ENCODE measurements at regions not wholly inside any gene's neighbourhood (a gene's known extent, or its start where the extent isn't known, plus 50 kb on each side); places are given as distances from the start of the nearest gene placed in this dataset.
"Not testable (repeated sequence)": the region's sequence is repeated elsewhere in the genome, so short reads cannot be mapped to it uniquely, and the experiment has no call there.

- no peak overlapping the region for H3K4me3 ChIP-seq
- no peak overlapping the region for H3K27ac ChIP-seq
- no peak for TF ChIP-seq POLR2A (IDR thresholded peaks at IDR 0.05)
- TF ChIP-seq POLR2AphosphoS5 (IDR thresholded peaks at IDR 0.05): no peak
- H3K36me3 ChIP-seq: no peaks in the 10 kb centered on the region
- intact Hi-C loops (cut with DNase I; ENCODE audit: low total_unique reads): no loop called here
- no peaks in the 10 kb centered on the region for H3K4me1 ChIP-seq
- peaks cover 0 to 3% of the 10 kb centered on the region in 2 donors for H3K9me3 ChIP-seq
- no peaks in the 10 kb centered on the region for H3K27me3 ChIP-seq
- DNase-seq (ENCODE audit: low spot score in 2 of 2): no peak
These were observed 364.0 kb upstream of the KCND2 start for GRCh38 chr7:119908948-119909347.

GRCh38 chr7:119914119-119914518, 358.9 kb upstream of the KCND2 start:
- intact Hi-C loops (cut with DNase I; ENCODE audit: low total_unique reads); H3K27me3 ChIP-seq; H3K27ac ChIP-seq; H3K4me3 ChIP-seq; DNase-seq (ENCODE audit: low spot score in 2 of 2); H3K9me3 ChIP-seq; H3K36me3 ChIP-seq; H3K4me1 ChIP-seq: not testable (repeated sequence)

GRCh38 chr7:119916501-119916900, 356.5 kb upstream of the KCND2 start:
- TF ChIP-seq POLR2A (IDR thresholded peaks at IDR 0.05): no peak
- intact Hi-C loops (cut with DNase I; ENCODE audit: low total_unique reads): no loop called here
- H3K4me3 ChIP-seq: no peak overlapping the region

GRCh38 chr7:119918185-119918584, 354.8 kb upstream of the KCND2 start:
- Histone ChIP-seq H3K27me3 (no peaks in the 10 kb centered on the region), H3K9me3 (peaks cover 0 to 5% of the 10 kb centered on the region in 2 donors), H3K4me1 (no peaks in the 10 kb centered on the region), H3K4me3 (no peak overlapping the region), H3K27ac (no peak overlapping the region), H3K36me3 (no peaks in the 10 kb centered on the region)
- TF ChIP-seq CTCF (IDR thresholded peaks at IDR 0.05): no peak
- TF ChIP-seq POLR2A (IDR thresholded peaks at IDR 0.05): no peak
- TF ChIP-seq POLR2AphosphoS5 (IDR thresholded peaks at IDR 0.05): no peak
- no peak for DNase-seq (ENCODE audit: low spot score in 2 of 2)
- intact Hi-C loops (cut with DNase I; ENCODE audit: low total_unique reads): no loop called here

More at GRCh38 chr7:119916501-119916900, 356.5 kb upstream of the KCND2 start:
- DNase-seq (ENCODE audit: low spot score in 2 of 2): no peak
- Histone ChIP-seq H3K36me3 (no peaks in the 10 kb centered on the region), H3K4me1 (no peaks in the 10 kb centered on the region), H3K27ac (no peak overlapping the region), H3K27me3 (no peaks in the 10 kb centered on the region), H3K9me3 (peaks cover 0 to 6% of the 10 kb centered on the region in 2 donors)

- intact Hi-C loops (cut with DNase I; ENCODE audit: low total_unique reads): no loop called here
- Histone ChIP-seq H3K9me3 (no peaks in the 10 kb centered on the region), H3K27ac (no peak overlapping the region), H3K36me3 (no peaks in the 10 kb centered on the region), H3K4me3 (no peak overlapping the region), H3K27me3 (no peaks in the 10 kb centered on the region), H3K4me1 (no peaks in the 10 kb centered on the region)
- TF ChIP-seq POLR2AphosphoS5 (IDR thresholded peaks at IDR 0.05): no peak
- DNase-seq (ENCODE audit: low spot score in 2 of 2): no peak
These were observed 353.0 kb upstream of the KCND2 start for GRCh38 chr7:119919986-119920385.

- Histone ChIP-seq H3K36me3 (no peaks in the 10 kb centered on the region), H3K9me3 (no peaks in the 10 kb centered on the region), H3K27me3 (no peaks in the 10 kb centered on the region), H3K27ac (no peak overlapping the region), H3K4me1 (no peaks in the 10 kb centered on the region), H3K4me3 (no peak overlapping the region)
- no peak for TF ChIP-seq POLR2AphosphoS5 (IDR thresholded peaks at IDR 0.05)
- no peak for TF ChIP-seq CTCF (IDR thresholded peaks at IDR 0.05)
- no peak for TF ChIP-seq POLR2A (IDR thresholded peaks at IDR 0.05)
- DNase-seq (ENCODE audit: low spot score in 2 of 2): no peak
- intact Hi-C loops (cut with DNase I; ENCODE audit: low total_unique reads): no loop called here
These were observed 347.2 kb upstream of the KCND2 start for GRCh38 chr7:119925581-119926289.

GRCh38 chr7:119929891-119930290, 343.1 kb upstream of the KCND2 start:
- Histone ChIP-seq H3K27ac (no peak overlapping the region), H3K27me3 (no peaks in the 10 kb centered on the region), H3K36me3 (no peaks in the 10 kb centered on the region), H3K4me3 (no peak overlapping the region), H3K9me3 (no peaks in the 10 kb centered on the region), H3K4me1 (no peaks in the 10 kb centered on the region)
- TF ChIP-seq POLR2A (IDR thresholded peaks at IDR 0.05) (no peak), CTCF (IDR thresholded peaks at IDR 0.05) (no peak), POLR2AphosphoS5 (IDR thresholded peaks at IDR 0.05) (no peak)
- intact Hi-C loops (cut with DNase I; ENCODE audit: low total_unique reads): loop anchor here (5.0 kb wide), 1 partner anchor 502 kb away; no protein-coding TSS in a partner anchor
- no peak for DNase-seq (ENCODE audit: low spot score in 2 of 2)

All from breast epithelium (tissue), 4 donors.